ENCODE measurements at regions not wholly inside any gene's neighbourhood (a gene's known extent, or its start where the extent isn't known, plus 50 kb on each side); places are given as distances from the start of the nearest gene placed in this dataset.
A peak's percentile ranks its signal among the peaks of the same experiment; 100 is the strongest.

GRCh38 chr7:115635376-115635775 lies 395.2 kb downstream of the TFEC start:
- BruUV-seq (replicated peaks): no TSS peak
- Histone ChIP-seq H3K4me3 (replicated peaks in 1 of 3; ENCODE audit: insufficient read depth in 1 of 3, low read depth in 1 of 3, low read length in 3 of 3) (no peak overlapping the region), H3K79me2 (ENCODE audit: control insufficient read depth, insufficient read depth, low read length) (no peaks in the 10 kb centered on the region), H4K20me1 (replicated peaks; ENCODE audit: control insufficient read depth, extremely low read depth, insufficient read depth, low read length) (no peaks in the 10 kb centered on the region), H3K9ac (replicated peaks; ENCODE audit: extremely low read depth, insufficient read depth, low read length) (no peak overlapping the region), H3K4me1 (ENCODE audit: control insufficient read depth, extremely low read depth, insufficient read depth, low read length) (peaks cover 6% of the 10 kb centered on the region), H3K27me3 (ENCODE audit: control insufficient read depth in 2 of 2, insufficient read depth in 2 of 2, low read length in 2 of 2) (no peaks in the 10 kb centered on the region), H3K27ac (ENCODE audit: insufficient read depth, low read depth, low read length) (no peak overlapping the region), H3K4me2 (ENCODE audit: insufficient read depth, low read length) (no peak overlapping the region), H3K9me3 (replicated peaks; ENCODE audit: control insufficient read depth, insufficient read depth, low read length) (no peaks in the 10 kb centered on the region), H2AFZ (ENCODE audit: low read depth, low read length) (peak overlapping the region; percentile 19), H3K36me3 (ENCODE audit: control insufficient read depth in 2 of 2, extremely low read depth in 1 of 2, insufficient read depth in 2 of 2, low read length in 2 of 2) (no peaks in the 10 kb centered on the region), H3K9me1 (replicated peaks; ENCODE audit: control insufficient read depth, extremely low read depth, insufficient read depth, low read length) (no peaks in the 10 kb centered on the region)
- FAIRE-seq: no peak
- intact Hi-C loops (cut with micrococcal nuclease) (no loop called here), dilution Hi-C loops (cut with MboI; ENCODE audit: extremely low pct_ligation_motif_present, low sequenced_read_pairs) (no loop called here)
- peak; percentile 48 for DNase-seq (ENCODE audit: low read depth, low spot score)
- TF ChIP-seq POLR2A (IDR thresholded peaks at IDR 0.05; ENCODE audit: low read depth, low read length) (no peak), EZH2 (IDR thresholded peaks at IDR 0.05; ENCODE audit: borderline replicate concordance, low read depth, low read length, severe bottlenecking) (no peak), GATA2 (IDR thresholded peaks at IDR 0.05; ENCODE audit: insufficient read depth, insufficient read length, low read depth, low read length) (no peak), MYC (IDR thresholded peaks at IDR 0.05; ENCODE audit: low read depth, low read length) (no peak), JUN (IDR thresholded peaks at IDR 0.05; ENCODE audit: borderline replicate concordance, insufficient read depth, insufficient read length, low read depth) (no peak), FOS (IDR thresholded peaks at IDR 0.05; ENCODE audit: borderline replicate concordance, insufficient read depth, low read length) (no peak), MAX (IDR thresholded peaks at IDR 0.05; ENCODE audit: insufficient read depth, insufficient read length) (no peak), POLR2AphosphoS5 (IDR thresholded peaks at IDR 0.05; ENCODE audit: insufficient read depth, low read depth, low read length) (no peak)
- TF ChIP-seq, protein P1, sequence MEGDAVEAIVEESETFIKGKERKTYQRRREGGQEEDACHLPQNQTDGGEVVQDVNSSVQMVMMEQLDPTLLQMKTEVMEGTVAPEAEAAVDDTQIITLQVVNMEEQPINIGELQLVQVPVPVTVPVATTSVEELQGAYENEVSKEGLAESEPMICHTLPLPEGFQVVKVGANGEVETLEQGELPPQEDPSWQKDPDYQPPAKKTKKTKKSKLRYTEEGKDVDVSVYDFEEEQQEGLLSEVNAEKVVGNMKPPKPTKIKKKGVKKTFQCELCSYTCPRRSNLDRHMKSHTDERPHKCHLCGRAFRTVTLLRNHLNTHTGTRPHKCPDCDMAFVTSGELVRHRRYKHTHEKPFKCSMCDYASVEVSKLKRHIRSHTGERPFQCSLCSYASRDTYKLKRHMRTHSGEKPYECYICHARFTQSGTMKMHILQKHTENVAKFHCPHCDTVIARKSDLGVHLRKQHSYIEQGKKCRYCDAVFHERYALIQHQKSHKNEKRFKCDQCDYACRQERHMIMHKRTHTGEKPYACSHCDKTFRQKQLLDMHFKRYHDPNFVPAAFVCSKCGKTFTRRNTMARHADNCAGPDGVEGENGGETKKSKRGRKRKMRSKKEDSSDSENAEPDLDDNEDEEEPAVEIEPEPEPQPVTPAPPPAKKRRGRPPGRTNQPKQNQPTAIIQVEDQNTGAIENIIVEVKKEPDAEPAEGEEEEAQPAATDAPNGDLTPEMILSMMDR (IDR thresholded peaks at IDR 0.05; ENCODE audit: extremely low read depth in 1 of 2, insufficient read depth in 1 of 2, low read depth in 1 of 2, low read length in 2 of 2): no peak
- POLR2A ChIA-PET: no interaction called here
- CTCF ChIA-PET: interaction anchor here (1.2 kb wide), 1 partner anchor 37 kb away, joined by 3 read pairs; no protein-coding TSS in a partner anchor

All from endothelial cell of umbilical vein (primary cell).